GM21529 (cell line): ENCODE measurements at regions not wholly inside any gene's neighbourhood (a gene's known extent, or its start where the extent isn't known, plus 50 kb on each side); places are given as distances from the start of the nearest gene placed in this dataset.
A peak's percentile ranks its signal among the peaks of the same experiment; 100 is the strongest.

ENCODE experiments used
- ATAC-seq: cut with Tn5 transposase; IDR thresholded peaks from one replicate; pipeline ENCODE4 v1.9.1; 2021; ENCODE audit not compliant: unreplicated experiment

DNA sequence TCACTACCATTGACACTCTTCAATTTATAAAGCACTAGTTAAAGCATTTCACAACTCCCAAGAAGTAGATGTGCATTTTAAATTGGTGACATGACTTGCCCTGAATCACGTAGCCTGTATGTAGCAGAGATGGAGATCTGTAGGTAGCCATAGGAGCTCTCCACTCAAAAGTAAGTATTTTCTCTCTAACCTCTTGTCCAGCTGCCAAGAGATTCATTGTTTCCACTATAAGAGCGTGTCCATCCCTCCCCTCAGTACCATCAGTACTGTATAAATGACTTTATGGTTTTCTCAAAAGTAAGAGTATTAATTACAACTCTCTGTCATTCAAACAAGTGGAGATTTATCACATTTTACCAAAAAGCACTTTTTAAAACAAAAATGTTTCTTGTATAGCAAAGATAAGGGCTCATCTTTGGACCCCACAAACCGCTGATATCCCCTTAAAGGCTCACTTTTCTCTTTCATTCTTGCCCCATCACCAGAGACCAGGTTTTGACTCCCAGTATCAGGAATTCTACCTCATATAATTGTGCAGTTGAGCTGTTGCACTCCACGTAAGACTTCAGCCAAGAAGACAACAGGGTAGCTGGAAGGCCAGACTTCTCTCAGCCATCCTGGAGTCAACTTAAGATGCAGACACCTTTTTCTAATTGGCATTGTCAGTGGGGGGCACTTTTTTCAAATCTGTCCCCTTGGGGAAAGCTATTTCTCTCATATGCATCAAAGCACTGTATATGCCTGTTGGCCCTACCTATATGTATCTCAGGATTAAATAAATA lies 78.0 kb upstream of the GALNT5 start:
- no peak for ATAC-seq

DNA sequence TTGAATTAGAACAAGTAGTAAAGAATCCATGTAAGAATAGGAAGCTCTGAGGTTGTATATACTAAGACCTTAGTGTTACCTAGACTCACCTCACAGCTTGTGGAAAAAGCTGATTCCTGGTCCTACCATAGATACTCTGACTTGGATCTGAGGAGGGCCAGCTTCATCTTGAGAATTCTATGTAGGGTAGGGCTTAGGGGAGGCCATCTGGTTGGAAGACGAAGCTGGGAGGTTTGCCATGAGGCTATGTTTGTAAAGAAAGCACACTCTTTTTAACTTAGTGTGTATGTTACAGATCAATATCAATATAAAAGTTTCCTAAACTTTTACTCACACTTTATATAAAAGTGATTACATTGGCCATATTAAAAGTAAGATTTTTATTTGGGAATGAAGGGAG lies 77.1 kb upstream of the GALNT5 start:
- no peak for ATAC-seq

- no peak for ATAC-seq
Observed at GRCh38 chr2:157181234-157181633, 76.3 kb upstream of the GALNT5 start.

- ATAC-seq = no peak
Observed at GRCh38 chr2:157182204-157182709, 75.2 kb upstream of the GALNT5 start.

- no peak for ATAC-seq
Observed at GRCh38 chr2:157182834-157183396, 74.6 kb upstream of the GALNT5 start.

DNA sequence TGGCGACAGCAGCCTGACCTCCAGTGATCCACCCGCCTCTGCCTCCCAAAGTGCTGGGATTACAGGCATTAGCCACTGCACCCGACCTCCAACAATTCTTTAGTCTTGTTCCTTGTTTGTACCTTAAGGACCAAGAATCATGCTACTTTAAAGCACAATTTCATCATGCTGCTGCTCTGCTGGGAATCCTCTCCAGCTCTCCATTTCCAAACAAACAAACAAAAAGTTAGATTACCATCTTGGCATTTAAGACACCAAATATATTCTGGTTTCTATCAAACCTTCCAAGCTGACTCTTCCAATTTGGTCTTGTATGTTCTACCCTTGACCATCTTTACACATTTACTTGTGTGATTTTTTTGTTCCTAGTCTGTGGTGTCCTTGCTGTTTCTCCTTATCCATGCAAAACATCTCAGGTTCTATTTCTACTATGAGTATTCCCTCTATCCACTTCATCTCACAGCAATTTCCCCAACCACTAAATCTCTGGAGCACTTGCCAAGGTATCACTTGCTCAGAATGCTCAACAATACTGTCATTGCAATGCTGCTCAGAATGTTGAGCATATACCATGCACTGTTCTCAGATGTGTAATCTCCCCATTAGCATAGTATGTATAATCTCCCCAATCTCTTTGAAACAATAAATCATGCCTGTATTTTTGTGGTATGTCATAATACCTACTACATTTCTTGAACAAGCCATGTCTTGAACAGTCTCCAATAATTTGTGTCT lies 73.2 kb upstream of the GALNT5 start:
- no peak for ATAC-seq

DNA sequence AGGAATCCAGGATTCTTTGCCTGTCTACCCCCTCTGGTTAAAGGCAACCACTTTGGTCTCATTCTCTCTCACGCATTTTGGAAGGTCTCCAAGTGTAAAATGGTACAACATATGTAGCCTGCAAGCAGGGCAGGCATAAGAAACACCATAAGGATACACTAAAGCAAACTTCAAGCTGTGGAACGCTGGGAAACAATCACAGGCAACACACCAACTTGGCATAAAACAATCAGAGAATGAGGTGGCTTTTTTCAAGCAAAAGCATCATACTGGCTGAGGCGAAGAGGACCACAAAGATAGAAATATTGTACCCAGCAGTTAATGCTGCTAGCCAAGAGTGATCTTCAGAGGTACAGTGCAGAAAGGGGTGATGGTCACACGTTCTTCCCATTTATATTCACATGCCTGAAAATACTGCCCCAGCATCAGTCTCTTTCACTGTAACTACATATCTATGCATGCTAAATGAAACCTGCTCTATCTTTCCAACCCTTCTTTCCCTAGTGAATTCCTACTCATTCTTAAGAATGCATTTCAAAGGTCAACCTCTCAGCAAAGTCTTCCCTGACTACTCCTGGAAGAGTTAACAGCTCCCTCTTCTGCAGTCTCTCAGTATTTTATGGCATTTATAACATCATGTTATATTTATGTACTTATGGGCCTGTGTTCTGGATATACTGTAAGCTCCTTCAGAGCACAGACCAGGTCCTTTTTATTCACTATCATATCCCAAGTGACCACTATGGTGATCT lies 71.9 kb upstream of the GALNT5 start:
- no peak for ATAC-seq

DNA sequence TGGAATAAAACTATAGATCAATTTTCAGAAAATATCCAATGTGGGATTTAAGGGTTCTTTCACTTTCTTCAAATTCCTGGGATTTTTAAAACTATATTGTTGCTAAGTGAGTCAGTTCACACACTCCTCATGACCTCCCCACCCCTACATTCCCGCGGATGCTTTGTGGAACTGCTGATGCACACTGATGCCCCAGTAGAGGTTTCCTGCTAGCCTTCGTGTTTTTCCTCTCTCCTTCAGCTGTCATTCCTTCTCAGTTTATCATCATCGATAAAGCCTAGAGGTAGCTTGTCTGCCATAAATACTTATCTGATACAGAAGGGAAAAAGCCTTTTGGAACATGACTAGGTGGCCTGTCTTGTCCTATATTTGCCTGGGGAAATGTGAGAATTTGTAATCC lies 67.4 kb upstream of the GALNT5 start:
- no peak for ATAC-seq

DNA sequence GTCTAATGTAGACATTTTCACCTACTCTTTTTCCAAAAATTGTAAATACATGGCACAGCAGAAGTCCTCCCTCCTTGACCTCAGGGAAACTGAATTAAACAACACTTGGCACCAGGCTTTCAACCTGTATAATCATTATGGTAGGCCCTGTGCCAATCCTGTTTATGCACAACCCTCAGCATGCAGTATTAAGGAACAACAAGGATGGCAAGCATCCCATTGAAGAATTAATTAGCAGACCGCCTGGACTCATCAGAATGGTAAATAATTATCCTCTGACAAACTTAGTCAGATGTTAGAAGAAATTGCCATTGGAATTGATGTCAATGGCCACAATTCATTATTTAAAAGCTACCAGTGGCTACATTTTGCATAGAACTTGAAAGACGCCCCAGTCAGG lies 66.3 kb upstream of the GALNT5 start:
- ATAC-seq = no peak

DNA sequence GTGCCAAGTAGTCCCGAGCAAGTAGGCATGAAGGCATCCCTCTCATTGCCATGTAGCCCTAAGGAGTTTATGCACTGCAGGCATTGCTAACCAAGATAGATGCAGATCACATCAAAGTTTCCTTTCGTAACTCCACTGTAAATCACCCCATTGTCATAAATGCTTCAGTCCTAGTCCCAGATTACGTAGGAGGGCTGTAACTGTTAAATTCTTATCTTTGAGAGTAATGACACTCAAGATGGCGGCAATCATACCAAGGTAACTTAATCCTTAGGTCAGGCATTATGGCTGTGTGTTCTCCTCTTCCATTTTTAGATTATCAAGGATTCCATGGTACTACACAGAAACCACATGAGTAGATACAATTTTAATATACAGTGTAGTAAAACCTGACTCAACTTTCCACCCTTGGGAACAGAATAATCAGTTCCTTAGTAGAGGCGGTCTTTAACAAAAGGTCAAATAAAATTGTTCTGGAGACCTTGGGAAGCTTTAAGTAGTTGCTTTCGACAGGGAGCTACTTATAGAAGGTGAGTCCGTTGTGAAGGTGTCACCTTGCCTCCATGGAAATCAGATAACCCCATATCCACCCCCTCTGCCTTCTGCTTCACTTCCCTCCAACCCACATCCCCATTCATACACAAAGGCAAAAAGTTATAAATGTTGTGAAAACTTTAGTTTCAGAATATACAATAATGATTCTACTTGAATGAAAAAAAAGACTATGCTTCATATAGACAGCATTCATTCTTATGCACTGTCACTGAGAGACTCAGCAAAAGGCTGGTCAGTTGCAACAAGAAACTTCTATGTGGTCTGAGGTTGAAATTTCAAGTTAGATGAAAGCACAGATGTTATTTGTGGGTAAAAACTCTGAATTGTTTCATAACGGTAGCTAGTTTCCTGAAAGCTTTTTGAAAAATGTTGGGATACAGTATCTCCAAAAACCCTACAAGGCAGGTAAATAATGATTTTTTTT lies 64.8 kb upstream of the GALNT5 start:
- ATAC-seq = peak; percentile 82

GRCh38 chr2:157193461-157193860 lies 64.0 kb upstream of the GALNT5 start:
- ATAC-seq = no peak

DNA sequence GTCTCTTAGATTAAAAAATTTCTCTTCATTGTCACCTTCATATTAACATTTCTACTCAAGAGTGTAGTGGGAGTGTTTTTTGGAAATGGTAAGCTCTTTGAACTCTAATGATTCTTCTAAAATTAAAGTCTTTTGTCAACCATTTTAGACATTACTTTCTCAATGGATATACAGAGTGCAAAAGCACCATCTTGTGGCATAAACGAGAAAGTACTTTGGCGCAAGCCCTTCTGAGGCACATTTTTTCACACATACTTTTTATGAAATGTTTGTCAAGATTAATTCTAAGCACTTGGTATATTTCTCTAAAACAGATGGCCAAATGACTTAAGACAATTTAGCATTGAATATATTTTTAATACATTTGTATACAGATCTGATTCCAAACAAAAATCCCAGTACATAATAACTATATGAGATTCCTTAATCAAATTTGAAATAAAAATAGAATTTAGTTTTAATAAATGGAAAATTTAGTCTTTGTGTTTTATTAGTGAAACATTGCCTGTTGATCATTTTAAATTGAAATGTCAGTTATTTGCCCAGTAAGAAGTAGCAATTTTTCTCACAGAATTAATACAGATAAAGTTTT lies 63.3 kb upstream of the GALNT5 start:
- peak; percentile 62 for ATAC-seq

- ATAC-seq = no peak
Observed at GRCh38 chr2:157194844-157195243, 62.7 kb upstream of the GALNT5 start.

DNA sequence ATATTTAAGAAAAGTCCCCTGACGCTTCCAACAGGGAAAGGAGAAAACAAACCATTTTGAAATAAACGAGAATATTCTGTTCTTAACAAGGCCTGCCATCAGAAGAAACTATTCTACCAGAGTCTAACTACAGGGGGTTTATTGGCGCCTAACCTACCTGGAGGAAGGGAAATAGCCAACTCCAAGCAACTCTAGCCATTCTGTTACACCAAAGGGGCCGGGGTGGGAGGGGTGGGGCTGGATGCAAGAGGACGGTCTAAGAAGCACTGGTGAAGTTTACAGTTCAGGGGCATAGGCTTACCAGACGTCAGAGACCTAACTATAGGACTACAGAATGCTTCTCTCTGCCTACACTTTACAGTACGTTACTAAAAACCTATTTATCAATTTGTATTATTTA lies 60.5 kb upstream of the GALNT5 start:
- ATAC-seq = no peak

DNA sequence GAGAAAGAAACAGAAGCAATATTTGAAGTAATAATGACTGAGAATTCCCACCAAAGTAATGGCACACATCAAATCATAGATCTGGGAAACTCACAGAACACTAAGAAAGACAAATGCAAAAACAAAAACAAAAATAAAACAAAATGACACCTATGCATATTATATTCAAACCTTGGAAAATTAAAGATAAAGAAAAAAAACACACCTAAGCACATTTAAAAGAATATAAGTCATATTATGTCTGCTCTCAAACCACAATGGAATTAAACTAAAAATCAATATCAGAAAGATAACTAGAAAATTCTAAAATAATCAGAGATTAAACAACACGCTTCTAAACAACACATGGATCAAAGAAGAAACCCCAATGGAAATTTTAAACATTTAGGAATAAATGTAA lies 59.7 kb upstream of the GALNT5 start:
- no peak for ATAC-seq

DNA sequence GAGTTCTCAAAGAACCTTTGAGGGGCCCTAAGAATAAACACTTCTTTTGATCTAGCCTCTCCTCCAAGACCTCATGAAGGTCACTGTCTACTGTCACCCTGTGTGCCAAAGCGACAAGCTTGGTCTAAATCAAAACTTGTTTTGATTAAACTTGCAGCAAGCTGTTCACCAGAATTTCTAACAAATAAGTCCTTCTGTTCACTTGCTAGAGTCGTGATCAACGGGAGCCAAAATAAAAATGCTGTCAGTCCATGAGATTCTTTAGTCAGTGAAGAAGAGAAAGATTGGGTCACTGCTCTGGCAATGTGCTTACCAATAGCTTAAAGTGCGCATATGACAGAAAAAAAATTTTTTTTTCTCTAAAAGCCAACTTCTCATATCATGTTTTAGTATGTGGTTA lies 53.9 kb upstream of the GALNT5 start:
- no peak for ATAC-seq

DNA sequence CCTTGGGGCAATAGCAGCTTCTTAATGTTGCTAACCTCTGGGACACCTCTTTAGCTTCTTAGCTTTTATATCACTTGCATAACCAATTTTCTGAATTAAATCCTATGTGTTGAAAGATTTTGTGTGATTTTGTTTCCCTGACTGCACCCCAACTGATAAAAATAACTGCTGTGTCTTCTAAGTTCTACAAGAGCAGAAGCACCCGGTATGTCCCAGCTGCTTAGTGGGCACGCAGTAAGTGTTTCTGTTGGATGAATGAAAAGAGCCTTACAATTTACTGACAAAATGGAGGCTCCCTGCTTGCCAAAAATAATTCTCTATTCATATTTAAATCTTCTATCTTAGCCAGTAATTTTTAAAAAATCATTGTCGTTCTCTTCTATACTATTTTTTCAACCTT lies 53.1 kb upstream of the GALNT5 start:
- ATAC-seq = no peak

DNA sequence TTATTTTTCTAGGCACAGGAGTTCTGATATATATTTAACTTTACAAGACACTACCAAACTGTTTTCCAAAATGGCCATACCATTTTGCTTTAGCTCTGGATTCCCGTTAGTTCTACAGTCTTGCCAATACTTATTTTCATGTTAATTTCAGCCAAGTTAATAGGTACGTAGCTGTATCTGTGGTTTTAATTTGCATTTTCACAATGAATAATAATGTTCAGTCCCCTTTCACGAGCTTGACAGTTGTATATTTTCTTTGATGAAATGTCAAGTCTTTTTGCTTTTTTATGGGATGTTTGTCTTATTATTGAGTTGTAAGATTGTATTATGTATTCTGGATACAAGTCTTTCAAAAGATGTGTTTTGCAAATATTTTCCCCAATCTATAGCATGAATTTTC lies 50.6 kb upstream of the GALNT5 start:
- ATAC-seq = no peak
